NCI-H460 (cell line): ENCODE measurements at regions not wholly inside any gene's neighbourhood (a gene's known extent, or its start where the extent isn't known, plus 50 kb on each side); places are given as distances from the start of the nearest gene placed in this dataset.
"Not testable (repeated sequence)": the region's sequence is repeated elsewhere in the genome, so short reads cannot be mapped to it uniquely, and the experiment has no call there.

Experiments used
- DNase-seq: peaks from one replicate; pipeline ENCODE4 v3.0.0-alpha.2; 2016; ENCODE audit warnings: low read depth; ENCODE audit errors: extremely low read depth

DNA sequence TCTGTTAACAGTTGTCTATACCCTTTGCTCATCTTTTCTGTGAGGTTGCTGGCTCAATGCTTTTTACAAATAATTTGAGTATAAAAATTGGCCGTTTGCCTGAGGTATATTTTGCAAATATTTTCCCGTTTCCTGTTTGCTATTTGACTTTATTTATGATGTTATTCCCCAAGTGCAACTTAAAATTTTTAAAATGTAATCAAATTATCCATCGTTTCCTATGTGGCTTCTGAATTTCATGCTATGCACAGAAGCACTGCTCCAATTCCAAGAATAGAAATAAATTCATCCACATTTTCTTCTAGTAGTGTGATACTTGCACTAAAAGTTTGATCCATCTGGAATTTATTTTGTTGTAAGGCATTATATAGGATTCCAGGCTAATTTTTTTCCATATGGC is 123.6 kb downstream of the ZNF608 start:
- DNase-seq, result no peak

DNA sequence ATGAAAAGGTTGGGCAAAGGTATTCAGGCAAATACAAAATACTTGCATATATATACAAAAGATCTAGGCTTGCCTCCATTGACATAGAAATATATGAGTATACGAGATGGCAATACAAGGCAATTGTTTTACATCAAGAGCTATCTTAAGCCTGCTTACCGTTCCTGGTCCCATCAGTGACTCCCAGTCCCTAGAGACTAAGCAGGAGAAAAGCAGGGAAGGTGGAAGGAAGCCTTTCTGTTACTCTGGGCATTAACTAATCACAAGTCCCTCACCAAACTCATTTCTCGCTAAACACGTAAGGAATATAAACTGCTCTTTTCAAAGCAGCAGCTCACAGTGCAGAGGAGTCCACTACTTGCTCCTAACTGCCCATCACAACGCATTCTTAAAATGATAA is 125.2 kb downstream of the ZNF608 start:
- no peak for DNase-seq

DNA sequence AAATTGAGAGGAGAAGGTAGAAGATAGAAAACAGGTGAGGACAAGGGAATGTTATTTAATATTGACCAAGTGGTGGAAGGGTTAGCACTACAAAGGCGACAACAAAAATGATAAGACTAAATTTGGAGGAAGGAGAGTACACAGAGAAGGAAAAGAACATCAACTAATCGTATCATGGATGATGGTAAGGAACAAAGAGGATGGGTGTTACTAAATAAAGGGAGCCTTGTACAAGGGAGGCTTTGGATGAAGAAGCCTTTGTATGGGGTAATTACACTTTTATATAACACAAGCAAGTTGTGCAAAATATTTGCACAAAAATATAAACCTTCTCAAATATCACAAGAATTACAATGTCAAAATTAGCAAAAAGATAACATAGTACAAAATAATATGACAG is 125.7 kb downstream of the ZNF608 start:
- no peak for DNase-seq

DNA sequence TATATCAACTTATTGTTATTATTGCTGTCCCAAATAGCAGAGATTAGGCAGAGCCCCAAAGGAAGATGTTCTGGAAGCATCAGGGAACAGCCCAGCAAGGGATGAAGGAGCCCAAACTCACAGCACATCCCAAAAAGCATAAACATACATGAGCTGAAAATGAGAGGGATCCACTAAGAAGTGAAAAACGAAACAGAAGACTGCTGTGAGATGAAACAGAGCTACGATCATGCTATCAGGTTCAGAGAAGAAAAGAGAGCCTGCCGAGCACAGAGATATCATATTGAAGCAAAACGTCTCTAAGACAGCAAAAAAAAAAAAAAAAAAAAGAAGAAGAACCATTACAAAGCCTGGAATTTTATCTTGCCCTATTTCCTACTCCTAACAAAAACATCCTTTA is 127.3 kb downstream of the ZNF608 start:
- no peak for DNase-seq

DNA sequence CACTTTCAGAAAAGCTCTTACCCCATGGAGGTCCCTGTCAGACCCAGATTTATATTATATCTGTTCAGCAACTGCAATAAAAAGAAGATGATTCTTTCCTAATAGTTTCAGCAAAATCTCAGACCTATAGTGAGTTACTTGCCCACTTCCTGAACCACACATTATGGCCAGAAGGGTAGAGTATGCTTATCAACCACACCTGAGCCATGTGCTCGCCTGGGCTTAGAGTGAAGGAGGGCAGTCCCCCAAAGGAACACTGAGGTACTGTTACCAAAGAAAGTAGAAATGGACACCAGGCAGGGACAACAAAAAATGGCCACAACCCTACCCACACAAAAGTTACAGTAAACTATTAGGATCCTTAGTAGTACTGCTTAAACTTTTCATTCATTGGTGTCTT is 128.7 kb downstream of the ZNF608 start:
- DNase-seq, result no peak

DNA sequence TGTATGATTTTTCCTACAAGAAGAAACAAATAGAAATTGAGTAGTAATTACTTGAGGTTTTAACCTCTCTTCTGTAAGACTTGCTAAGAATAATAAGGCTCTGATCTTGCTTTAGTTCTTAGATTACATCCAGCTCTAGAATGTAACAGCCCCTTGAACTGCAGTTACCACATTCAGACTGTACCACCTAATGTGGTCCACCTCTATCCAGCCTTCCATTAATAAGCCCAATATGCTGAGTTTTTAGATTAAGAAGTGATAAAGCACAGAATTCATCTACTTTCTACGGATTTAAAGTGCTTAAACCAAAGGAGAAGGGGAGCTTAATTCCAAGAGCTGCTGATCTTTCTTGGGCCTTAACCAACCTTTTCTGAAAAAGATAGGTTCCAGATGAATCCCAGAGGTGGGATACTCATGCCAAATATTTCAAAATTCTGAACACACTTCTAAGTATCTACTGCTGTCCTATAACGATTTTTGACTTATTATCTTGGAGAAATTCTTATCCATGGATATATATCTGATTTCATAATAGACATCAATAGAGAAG is 131.5 kb downstream of the ZNF608 start:
- DNase-seq, result no peak

DNA sequence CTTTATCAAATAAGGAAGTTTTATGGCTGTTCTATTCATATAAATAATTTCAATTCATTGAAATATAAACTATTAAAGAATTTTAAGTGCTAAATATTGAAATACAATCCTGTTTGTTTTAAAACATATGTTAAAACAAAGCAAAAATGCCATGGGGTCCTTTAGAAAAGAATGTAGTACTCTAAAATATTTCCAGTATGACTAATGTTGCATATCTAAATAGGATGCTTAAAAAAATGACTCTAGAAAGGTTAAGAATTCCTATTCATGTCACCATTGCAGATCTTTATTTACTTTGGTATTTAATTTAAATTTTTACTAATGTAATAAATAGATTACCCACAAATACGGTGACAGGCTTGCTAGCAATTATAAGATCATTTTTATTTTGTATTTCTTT is 132.3 kb downstream of the ZNF608 start:
- DNase-seq, result no peak

DNA sequence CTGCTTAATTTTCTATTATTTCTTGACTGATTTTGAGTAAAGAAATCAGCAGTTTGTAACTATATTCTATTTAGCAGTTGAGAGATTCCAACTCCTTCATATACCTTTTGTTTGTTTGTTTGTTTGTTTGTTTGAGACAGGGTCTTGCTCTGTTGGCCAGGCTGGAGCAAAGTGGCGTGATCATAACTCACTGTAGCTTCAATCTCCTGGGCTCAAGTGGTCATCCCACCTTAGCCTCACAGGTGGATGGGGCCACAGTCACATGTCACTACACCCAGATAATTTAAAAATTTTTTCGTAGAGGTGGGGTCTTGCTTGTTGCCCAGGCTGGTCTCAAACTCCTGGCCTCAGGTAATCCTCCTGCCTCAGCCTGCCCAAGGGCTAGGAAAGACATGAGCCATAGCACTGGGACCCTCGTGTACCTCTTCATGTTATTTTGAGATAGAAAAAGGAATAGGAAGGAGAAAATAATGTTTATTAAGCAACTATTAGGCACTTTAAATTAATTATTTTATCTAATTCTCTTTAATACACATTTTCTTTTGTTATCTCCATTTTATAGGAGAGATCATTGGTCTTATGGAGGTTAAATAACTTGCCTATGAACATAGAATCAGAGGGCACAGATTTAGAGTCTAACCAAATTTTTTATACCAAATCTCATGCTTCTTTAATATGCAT is 133.0 kb downstream of the ZNF608 start:
- no peak for DNase-seq

DNA sequence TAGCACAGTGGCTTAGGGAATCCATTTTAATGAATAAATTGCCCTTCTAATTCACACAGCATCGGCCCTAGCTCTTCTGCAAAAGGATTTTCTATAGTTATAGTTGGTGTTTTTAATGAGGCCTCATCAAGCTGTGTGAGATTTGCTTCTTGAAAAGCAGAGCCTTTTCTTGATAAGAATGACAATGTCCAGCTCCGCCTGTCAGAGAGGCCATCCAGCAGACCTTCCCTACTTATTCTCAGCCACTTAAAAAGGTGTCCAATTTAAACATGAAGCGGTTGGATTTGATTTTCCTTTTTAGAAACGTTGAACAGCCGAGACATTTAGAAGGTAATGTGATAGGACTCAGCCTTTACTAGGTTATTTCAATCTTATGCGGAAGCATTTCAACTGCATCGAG is 134.4 kb downstream of the ZNF608 start:
- DNase-seq, result no peak

DNA sequence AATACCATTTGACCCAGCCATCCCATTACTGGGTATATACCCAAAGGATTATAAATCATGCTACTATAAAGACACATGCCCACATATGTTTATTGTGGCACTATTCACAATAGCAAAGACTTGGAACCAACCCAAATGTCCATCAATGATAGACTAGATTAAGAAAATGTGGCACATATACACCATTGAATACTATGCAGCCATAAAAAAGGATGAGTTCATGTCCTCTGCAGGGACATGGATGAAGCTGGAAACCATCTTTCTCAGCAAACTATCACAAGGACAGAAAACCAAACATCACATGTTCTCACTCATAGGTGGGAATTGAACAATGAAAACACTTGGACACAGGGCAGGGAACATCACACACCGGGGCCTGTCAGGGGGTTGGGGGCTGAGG is 135.2 kb downstream of the ZNF608 start:
- not testable (repeated sequence) for DNase-seq

DNA sequence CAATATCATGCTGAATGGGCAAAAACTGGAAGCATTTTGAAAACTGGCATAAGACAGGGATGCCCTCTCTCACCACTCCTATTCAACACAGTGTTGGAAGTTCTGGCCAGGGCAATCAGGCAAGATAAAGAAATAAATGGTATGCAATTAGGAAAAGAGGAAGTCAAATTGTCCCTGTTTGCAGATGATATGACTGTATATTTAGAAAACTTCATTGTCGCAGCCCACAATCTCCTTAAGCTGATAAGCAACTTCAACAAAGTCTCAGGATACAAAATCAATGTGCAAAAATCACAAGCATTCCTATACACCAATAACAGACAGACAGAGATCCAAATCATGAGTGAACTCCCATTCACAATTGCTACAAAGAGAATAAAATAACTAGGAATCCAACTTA is 136.8 kb downstream of the ZNF608 start:
- not testable (repeated sequence) for DNase-seq

DNA sequence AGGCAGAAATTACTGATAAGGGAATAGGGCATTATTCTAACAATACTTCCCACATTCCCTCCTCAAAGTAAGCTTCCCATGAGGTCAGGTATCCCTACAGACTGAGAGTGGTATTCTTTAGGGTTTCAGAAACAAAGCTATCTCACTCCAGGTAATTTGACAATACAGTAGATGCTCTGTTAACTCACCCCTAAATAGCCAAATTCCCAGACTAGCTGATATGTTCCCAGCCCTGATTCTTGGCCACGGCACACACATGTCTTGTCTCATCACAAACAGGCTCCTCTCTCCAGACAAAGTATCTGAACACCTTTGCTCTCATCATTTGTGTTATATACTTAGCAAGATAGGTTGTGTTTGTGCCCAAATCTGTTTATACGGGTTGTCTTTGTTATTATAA is 139.9 kb downstream of the ZNF608 start:
- DNase-seq, result no peak

DNA sequence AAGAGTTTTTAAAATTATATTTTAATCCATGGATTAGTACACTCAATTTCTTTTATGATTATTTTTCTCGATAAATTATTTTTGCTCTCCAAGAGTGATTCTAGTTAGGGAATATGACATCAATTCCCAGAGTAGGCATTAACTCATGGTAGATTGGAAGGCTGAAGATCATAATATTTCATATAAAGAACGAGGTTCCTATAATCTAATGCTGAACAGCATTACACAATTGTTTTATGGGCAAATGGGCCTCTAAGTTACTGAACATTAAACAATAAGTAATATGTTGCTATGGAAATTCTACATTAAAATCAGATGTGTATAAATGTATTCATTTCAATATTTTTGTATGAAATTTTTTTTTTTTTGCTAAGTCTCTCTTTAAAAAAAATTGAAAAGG is 140.3 kb downstream of the ZNF608 start:
- DNase-seq, result no peak

DNA sequence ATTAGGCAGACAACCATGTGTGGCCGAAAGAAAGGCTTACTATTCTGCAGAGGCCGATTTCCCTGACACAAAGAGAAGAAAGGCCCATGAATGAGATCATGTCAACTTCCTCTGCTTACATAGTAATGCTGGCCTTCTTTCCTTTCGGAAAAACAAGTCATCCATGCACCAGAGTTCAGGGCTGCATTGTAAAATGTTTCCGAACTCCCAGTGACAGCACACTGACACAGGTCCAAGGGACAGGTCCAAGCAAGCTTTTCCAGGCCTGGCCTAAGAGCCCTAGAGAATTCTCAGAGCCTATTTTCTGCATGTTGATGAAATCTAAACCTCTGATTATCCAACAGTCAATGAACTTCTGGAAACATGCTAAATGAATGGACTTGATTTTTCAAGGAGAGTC is 140.9 kb downstream of the ZNF608 start:
- DNase-seq, result no peak

DNA sequence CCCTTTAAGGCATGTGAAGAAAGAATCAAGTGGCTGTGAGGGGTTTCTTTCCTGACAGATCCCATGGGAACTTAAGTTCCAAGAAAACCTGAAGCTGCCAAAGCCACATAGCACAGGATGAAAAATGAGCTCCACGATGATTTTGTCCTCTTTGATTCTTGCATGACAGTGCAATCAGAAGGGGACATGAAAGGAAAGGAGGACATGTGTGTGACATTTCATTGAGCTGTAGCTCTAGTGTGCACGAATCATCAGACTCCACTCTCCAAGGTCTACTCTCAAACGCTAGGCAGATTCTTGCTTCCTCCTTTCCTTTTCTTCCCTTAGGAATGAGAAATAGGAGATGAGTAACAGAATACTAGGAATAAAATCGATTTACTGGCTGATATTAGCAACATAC is 142.0 kb downstream of the ZNF608 start:
- no peak for DNase-seq

DNA sequence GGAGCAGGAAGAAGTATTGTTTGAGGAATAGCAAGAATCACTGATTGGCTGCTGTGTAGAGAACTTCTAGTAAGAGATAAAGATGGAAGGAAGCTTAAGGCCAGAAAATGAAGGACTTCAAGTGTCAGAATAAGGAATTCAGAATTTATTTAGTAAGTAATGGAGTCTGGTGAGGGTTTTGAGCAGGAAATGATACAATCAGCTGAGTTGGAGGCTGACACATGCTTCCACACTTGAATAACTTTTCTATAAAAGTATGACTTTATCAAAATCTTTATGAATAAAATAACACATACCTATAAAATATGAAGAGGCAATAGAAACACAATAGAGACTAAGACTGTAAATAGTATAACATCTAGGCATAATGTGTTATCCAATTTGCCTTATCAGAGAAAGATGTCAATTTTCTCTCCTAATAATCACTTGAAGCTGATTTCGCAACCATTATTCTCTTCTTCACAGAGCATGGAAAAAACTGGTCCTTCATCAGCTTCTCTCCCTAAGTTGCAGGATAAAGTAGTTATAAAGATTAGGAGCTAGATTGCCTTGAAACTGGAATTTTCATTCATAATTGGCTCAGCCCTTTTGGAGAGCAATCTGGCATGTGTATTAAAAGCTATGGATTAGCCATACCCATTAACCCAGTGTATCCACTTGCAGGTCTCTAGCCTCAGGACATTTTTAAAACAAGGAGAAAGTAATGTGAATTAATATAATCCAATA is 143.4 kb downstream of the ZNF608 start:
- no peak for DNase-seq

DNA sequence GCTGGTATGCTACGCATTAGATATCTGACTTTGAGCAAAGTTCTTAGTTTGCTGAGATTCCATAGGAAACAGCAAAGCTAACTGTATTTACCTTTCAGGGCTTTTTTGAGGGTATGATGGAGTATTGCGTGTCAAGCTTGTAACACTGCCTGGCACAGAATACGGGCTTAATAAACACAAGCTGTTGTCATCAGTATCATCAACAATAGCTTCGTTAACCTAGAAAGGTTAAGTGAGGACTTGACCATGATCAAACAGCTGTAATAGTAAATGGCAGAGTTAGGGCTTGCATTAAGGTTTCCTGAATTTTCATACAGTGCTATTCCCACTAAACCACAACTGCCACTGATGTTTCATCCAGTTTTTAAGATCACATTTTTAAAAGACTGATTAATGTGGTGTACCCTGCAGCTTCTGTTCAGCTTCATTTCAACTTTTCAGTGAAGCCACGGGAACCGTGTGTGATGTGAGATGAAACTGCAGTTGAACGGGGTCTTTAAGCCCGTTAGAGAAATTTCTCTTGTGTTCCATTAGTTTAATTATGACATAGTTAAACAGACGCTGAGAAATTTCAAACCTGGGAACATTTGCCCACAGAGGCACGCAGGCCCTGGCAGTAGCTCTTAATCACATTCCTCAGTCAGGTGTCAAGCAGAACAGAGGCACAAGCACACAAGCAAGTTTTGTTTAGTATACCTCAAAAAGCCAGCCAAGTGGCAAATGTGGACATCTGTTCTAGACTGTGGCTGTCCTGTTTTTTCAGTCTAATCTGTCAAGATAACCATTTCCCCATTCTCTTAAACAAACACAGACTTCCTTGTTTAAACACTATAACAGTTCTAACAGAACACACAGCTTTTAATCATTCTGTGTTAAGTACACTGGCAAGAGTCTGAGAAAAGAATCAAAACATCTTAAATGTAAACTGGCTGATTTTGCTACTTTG is 147.1 kb downstream of the ZNF608 start:
- peak; percentile 81 for DNase-seq

DNA sequence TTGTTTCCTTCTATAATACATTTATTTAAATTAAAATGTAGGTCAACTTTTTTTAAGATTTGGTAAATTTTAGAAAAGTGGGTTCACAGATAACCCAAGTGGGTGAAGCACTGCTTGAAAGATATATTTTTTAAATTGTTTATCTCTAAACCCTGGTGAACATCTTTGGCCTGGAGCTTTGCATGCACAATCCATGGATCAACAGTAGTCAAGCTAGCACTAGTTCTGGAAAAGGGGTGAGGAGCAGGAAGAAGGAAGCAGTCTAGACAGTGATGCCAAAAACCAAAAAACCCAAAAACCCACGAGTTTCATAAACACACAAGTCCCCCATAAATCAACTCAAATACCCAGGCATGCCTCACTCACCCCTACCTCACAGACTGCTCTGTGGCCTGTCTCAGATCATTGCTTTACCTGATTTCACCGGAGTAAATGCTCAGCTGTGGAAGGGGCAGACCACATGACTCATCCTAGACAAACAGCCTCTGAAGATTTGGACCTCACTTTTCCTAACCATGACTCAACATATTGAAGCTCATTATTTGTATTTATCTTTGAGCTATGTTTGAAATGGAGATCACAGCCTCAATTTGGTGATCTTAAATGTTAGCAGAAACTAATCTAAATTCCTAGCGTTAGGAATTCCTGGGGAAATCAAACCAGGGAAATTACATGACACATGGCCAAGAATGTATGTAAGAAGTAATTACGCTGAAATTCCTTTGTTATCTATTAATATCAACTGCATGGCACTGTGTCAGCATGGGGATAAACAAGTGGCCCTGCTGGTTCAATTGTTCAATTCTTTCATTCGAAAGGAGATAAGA is 149.6 kb downstream of the ZNF608 start:
- peak; percentile 43 for DNase-seq

DNA sequence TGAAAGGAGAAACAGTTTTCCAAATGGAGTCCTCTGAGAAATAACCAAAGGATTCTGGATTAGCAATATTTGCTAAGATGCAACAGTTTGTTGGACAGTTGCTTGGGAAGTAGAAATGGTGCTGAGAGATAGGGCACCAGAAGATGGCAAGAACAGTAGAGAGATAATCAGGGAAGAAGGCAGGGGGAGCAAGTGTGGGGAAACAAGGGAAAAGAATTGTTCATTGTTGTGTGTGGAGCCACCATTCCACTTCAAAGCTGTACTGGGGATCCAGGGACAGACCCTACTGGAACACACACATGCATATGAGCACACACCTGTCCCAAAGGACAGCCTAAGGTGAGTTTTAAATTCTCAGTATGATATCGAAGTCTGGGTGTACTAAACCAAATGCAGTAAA is 152.5 kb downstream of the ZNF608 start:
- no peak for DNase-seq

DNA sequence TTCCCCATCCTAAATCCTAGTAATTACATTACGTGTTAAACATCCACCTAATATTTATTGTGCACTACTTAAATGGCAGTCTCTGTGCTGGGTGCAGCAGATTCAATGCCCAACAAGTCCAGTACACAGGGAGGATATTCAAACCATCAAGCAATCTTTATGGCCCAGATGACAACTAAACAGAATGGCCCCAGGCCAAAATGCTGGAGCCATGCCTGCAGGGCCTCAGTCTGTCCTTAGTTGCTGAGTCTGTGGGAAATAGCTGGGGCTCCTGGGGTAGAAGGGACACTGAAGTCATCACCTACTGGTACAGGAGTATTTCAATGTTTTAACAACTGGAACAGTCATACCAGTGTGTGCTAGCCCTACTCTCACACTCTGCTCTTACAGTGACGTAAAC is 153.5 kb downstream of the ZNF608 start:
- no peak for DNase-seq
